ENCODE measurements at regions not wholly inside any gene's neighbourhood (a gene's known extent, or its start where the extent isn't known, plus 50 kb on each side); places are given as distances from the start of the nearest gene placed in this dataset.

DNA sequence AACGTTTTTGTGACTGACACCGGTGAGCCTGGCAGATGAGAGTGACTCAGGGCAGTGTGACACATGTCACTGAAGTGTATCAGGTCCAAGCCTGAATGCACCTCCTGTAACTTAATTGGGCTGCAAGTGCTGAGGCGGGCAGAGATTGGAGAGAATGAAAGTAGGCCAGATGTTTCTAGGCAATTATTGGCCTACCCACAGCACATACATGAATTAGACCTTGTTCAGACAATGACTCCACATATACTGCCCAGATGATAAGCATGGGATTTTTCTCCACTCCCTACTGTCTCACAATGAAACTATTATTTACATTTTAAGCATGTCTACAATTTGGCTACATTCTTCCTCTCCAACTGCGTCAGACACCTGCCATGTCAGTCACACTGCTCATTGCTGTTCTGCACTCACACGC, 187.3 kb upstream of the ZNF385D start:
- TF ChIP-seq POLR2AphosphoS5 (IDR thresholded peaks at IDR 0.05; ENCODE audit: low read depth, low read length) (no peak), SIN3A (IDR thresholded peaks at IDR 0.05; ENCODE audit: borderline replicate concordance, insufficient read depth, low read length) (no peak), TAF1 (IDR thresholded peaks at IDR 0.05; ENCODE audit: borderline replicate concordance, insufficient read depth, low read length) (no peak)
- TF ChIP-seq, protein P1, sequence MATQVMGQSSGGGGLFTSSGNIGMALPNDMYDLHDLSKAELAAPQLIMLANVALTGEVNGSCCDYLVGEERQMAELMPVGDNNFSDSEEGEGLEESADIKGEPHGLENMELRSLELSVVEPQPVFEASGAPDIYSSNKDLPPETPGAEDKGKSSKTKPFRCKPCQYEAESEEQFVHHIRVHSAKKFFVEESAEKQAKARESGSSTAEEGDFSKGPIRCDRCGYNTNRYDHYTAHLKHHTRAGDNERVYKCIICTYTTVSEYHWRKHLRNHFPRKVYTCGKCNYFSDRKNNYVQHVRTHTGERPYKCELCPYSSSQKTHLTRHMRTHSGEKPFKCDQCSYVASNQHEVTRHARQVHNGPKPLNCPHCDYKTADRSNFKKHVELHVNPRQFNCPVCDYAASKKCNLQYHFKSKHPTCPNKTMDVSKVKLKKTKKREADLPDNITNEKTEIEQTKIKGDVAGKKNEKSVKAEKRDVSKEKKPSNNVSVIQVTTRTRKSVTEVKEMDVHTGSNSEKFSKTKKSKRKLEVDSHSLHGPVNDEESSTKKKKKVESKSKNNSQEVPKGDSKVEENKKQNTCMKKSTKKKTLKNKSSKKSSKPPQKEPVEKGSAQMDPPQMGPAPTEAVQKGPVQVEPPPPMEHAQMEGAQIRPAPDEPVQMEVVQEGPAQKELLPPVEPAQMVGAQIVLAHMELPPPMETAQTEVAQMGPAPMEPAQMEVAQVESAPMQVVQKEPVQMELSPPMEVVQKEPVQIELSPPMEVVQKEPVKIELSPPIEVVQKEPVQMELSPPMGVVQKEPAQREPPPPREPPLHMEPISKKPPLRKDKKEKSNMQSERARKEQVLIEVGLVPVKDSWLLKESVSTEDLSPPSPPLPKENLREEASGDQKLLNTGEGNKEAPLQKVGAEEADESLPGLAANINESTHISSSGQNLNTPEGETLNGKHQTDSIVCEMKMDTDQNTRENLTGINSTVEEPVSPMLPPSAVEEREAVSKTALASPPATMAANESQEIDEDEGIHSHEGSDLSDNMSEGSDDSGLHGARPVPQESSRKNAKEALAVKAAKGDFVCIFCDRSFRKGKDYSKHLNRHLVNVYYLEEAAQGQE (IDR thresholded peaks at IDR 0.05; ENCODE audit: insufficient read depth in 1 of 2, low read depth in 2 of 2, low read length in 2 of 2) = no peak
